GM12878 (cell line): ENCODE measurements at regions not wholly inside any gene's neighbourhood (a gene's known extent, or its start where the extent isn't known, plus 50 kb on each side); places are given as distances from the start of the nearest gene placed in this dataset.

Experiments
- NFYA ChIP-seq: IDR thresholded peaks from 2 replicates; pipeline ENCODE4 v1.6.1; 2011; ENCODE audit warnings: low read depth, mild to moderate bottlenecking, low read length, improper control_type of control experiment, borderline replicate concordance
- SREBF1 ChIP-seq: IDR thresholded peaks from 2 replicates; pipeline ENCODE4 v1.6.1; 2012; ENCODE audit warnings: mild to moderate bottlenecking, low read length
- TCF12 ChIP-seq: IDR thresholded peaks from 2 replicates; pipeline ENCODE4 v1.6.1; 2011; ENCODE audit warnings: low read depth, mild to moderate bottlenecking, low read length
- TCF7 ChIP-seq: IDR thresholded peaks from 2 replicates; pipeline ENCODE4 v1.6.1; 2014; ENCODE audit warnings: antibody characterized with exemption, borderline replicate concordance
- TF ChIP-seq, protein P1 (sequence below): fragments of 450-650 bp; IDR thresholded peaks from 2 replicates; pipeline ENCODE4 v1.6.1; 2016; ENCODE audit warnings: mild to moderate bottlenecking

DNA sequence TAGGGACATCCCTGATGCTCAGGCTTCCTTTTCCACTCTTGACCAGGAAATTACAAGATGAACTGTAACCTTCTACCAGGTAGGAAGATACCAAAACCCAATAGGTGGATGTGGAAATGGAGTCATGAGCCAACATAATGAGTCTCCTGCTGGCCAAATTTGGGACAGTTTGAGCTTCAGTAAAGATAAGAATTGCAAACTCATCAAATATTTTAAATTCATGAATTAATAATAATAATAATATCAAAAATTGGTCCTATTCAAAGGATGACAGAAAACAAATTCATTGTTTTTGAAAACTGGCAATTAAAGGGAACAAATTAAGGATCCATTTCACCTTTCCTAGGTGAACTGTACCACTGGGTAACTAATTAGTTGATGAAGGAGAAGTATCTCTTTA lies 309.7 kb downstream of the NEK10 start (continued):
- TF ChIP-seq, protein P1, sequence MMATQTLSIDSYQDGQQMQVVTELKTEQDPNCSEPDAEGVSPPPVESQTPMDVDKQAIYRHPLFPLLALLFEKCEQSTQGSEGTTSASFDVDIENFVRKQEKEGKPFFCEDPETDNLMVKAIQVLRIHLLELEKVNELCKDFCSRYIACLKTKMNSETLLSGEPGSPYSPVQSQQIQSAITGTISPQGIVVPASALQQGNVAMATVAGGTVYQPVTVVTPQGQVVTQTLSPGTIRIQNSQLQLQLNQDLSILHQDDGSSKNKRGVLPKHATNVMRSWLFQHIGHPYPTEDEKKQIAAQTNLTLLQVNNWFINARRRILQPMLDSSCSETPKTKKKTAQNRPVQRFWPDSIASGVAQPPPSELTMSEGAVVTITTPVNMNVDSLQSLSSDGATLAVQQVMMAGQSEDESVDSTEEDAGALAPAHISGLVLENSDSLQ = no peak
- TF ChIP-seq TCF12 (no peak), SREBF1 (no peak), NFYA (no peak), TCF7 (no peak)
